Posterior cingulate gyrus (tissue), 11 donors: ENCODE measurements at regions not wholly inside any gene's neighbourhood (a gene's known extent, or its start where the extent isn't known, plus 50 kb on each side); places are given as distances from the start of the nearest gene placed in this dataset.
A peak's percentile ranks its signal among the peaks of the same experiment; 100 is the strongest.

Experiments used
- DNase-seq, 10 donors: peaks; one replicate each; pipeline versions ENCODE4 v3.0.0 to v3.0.0-alpha.2; 2020 to 2021; ENCODE audit warnings: mixed read lengths in 3 of 10
- intact Hi-C: fragments of 100-400 bp; cut with DNase I; formaldehyde crosslinking; loops from one replicate; pipeline ENCODE4 v1.15.1; 2023

GRCh38 chr11:103656382-103656781 is 380.1 kb upstream of the DDI1 start:
- intact Hi-C loops = no loop called here
- no peak for DNase-seq

- DNase-seq = no peak
- intact Hi-C loops = no loop called here
These were observed 377.2 kb upstream of the DDI1 start for GRCh38 chr11:103659206-103659618.

GRCh38 chr11:103659743-103660142 is 376.7 kb upstream of the DDI1 start:
- DNase-seq = no peak
- intact Hi-C loops = no loop called here

GRCh38 chr11:103661185-103661584 is 375.3 kb upstream of the DDI1 start:
- intact Hi-C loops = no loop called here
- no peak for DNase-seq

- no peak for DNase-seq
- intact Hi-C loops = no loop called here
These were observed 374.4 kb upstream of the DDI1 start for GRCh38 chr11:103661991-103662390.

- intact Hi-C loops = no loop called here
- DNase-seq = no peak
These were observed 373.6 kb upstream of the DDI1 start for GRCh38 chr11:103662880-103663279.

- no peak for DNase-seq
- intact Hi-C loops = no loop called here
These were observed 367.6 kb upstream of the DDI1 start for GRCh38 chr11:103668859-103669258.

- intact Hi-C loops = no loop called here
- DNase-seq = no peak
These were observed 365.2 kb upstream of the DDI1 start for GRCh38 chr11:103671143-103671651.

GRCh38 chr11:103673773-103674172 is 362.7 kb upstream of the DDI1 start:
- intact Hi-C loops = no loop called here
- DNase-seq = no peak

GRCh38 chr11:103676413-103676812 is 360.0 kb upstream of the DDI1 start:
- intact Hi-C loops = no loop called here
- DNase-seq = no peak

GRCh38 chr11:103680826-103681225 is 355.6 kb upstream of the DDI1 start:
- no peak for DNase-seq
- intact Hi-C loops = loop anchor here (5.0 kb wide), 1 partner anchor 471 kb away; no protein-coding TSS in a partner anchor

- DNase-seq = no peak
- intact Hi-C loops = loop anchor here (5.0 kb wide), 1 partner anchor 470 kb away; no protein-coding TSS in a partner anchor
These were observed 354.6 kb upstream of the DDI1 start for GRCh38 chr11:103681855-103682254.

- intact Hi-C loops = loop anchor here (5.0 kb wide), 1 partner anchor 470 kb away; no protein-coding TSS in a partner anchor
These were observed 353.9 kb upstream of the DDI1 start for GRCh38 chr11:103682318-103683184.

GRCh38 chr11:103683576-103683975 is 352.9 kb upstream of the DDI1 start:
- intact Hi-C loops = loop anchor here (5.0 kb wide), 1 partner anchor 469 kb away; no protein-coding TSS in a partner anchor

More at GRCh38 chr11:103682318-103683184, 353.9 kb upstream of the DDI1 start:
- peak; percentile 30 to 91 (median 60) for DNase-seq

GRCh38 chr11:103688924-103689323 is 347.5 kb upstream of the DDI1 start:
- intact Hi-C loops = no loop called here
- no peak for DNase-seq

More at GRCh38 chr11:103683576-103683975, 352.9 kb upstream of the DDI1 start:
- no peak for DNase-seq

- DNase-seq = no peak
- intact Hi-C loops = no loop called here
These were observed 346.1 kb upstream of the DDI1 start for GRCh38 chr11:103690356-103690755.

- intact Hi-C loops = no loop called here
These were observed 340.3 kb upstream of the DDI1 start for GRCh38 chr11:103696123-103696522.

GRCh38 chr11:103699216-103699615 is 337.2 kb upstream of the DDI1 start:
- intact Hi-C loops = no loop called here
- no peak for DNase-seq

More at GRCh38 chr11:103696123-103696522, 340.3 kb upstream of the DDI1 start:
- no peak for DNase-seq

GRCh38 chr11:103699656-103700055 is 336.8 kb upstream of the DDI1 start:
- no peak for DNase-seq
- intact Hi-C loops = no loop called here

- DNase-seq = no peak
- intact Hi-C loops = no loop called here
These were observed 335.8 kb upstream of the DDI1 start for GRCh38 chr11:103700622-103701021.

- DNase-seq = no peak
- intact Hi-C loops = no loop called here
These were observed 333.0 kb upstream of the DDI1 start for GRCh38 chr11:103703437-103703836.

GRCh38 chr11:103703954-103704353 is 332.5 kb upstream of the DDI1 start:
- intact Hi-C loops = no loop called here
- DNase-seq = no peak
